ENCODE measurements at regions not wholly inside any gene's neighbourhood (a gene's known extent, or its start where the extent isn't known, plus 50 kb on each side); places are given as distances from the start of the nearest gene placed in this dataset.
A peak's percentile ranks its signal among the peaks of the same experiment; 100 is the strongest.

DNA sequence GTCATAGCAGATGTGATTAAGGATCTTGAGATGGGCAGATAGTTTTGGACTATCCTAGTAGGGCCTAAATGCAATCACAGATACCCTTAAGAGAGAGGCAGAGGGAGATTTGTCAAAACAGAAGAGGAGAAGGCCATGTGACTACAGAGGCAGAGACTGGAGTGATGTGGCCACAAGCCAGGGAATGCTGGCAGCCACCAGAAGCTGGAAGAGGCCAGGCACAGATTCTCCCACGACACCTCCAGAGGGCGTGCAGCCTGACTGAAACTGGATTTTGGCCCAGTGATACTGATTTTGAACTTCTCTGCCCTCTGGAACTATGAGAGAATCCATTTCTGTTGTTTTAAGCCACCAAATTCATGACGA is 52.1 kb upstream of the EPS8L3 start:
- Histone ChIP-seq H3K27ac (no peak overlapping the region), H3K4me3 (no peak overlapping the region), H3K9me3 (replicated peaks in 1 of 3) (no peaks in the 10 kb centered on the region), H3K36me3 (replicated peaks in 1 of 2) (no peaks in the 10 kb centered on the region), H3K4me1 (replicated peaks in 1 of 2) (peaks cover 0 to 7% of the 10 kb centered on the region in 2 donors), H3K27me3 (no peaks in the 10 kb centered on the region)
- intact Hi-C loops (cut with DNase I): no loop called here
- TF ChIP-seq, protein P1, sequence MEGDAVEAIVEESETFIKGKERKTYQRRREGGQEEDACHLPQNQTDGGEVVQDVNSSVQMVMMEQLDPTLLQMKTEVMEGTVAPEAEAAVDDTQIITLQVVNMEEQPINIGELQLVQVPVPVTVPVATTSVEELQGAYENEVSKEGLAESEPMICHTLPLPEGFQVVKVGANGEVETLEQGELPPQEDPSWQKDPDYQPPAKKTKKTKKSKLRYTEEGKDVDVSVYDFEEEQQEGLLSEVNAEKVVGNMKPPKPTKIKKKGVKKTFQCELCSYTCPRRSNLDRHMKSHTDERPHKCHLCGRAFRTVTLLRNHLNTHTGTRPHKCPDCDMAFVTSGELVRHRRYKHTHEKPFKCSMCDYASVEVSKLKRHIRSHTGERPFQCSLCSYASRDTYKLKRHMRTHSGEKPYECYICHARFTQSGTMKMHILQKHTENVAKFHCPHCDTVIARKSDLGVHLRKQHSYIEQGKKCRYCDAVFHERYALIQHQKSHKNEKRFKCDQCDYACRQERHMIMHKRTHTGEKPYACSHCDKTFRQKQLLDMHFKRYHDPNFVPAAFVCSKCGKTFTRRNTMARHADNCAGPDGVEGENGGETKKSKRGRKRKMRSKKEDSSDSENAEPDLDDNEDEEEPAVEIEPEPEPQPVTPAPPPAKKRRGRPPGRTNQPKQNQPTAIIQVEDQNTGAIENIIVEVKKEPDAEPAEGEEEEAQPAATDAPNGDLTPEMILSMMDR (IDR thresholded peaks at IDR 0.05): no peak
- 50 to 66% (median 62%) methylated on average over 3 of the region's 3 CpGs for WGBS, 4 donors
- DNase-seq: no peak

DNA sequence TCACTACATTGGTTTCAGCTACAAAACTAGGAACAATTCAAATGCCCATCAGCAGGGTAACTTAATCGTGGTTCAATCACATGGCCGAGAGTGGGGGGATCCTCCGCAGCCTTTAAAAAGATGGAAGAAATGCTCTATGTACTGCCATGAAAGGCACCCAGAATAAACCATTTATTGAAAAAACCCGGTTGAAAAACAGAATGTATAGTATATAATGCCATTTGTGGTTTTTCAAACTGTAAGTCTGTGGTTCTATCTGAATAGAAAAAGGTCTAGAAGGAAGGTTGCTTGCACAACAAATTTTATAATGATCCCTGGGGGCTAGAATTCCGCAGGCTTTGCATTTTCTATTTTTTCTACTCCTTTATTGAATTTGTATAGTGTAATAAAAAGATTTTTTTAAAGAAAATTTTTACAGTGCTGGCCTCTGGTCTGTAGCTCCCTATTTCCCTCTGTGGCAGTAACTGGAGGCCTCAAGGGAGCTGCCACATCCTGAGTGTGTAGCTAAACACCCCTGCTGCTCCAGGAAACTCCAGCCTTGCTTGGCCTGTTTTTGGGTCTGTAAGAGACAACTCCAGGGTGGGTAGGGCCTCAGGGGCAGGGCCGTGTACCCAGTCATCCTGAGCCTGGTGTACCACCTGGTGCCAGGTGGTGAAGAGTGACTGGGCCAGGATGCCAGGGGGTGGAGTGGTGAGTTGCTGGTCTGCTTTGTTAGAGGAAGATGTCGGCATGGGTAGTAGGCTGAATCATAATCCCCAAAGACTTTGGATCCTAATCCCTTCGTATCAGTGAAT is 51.5 kb upstream of the EPS8L3 start:
- intact Hi-C loops (cut with DNase I): no loop called here
- H3K27me3 ChIP-seq: no peaks in the 10 kb centered on the region
- no peak overlapping the region for H3K4me3 ChIP-seq
- DNase-seq: peak in 1 of 7 donors; percentile 11
- no peaks in the 10 kb centered on the region for H3K36me3 ChIP-seq (replicated peaks in 1 of 2)
- no peak for TF ChIP-seq POLR2A (IDR thresholded peaks at IDR 0.05)
- TF ChIP-seq, protein P1 (IDR thresholded peaks at IDR 0.05): no peak
- peaks cover 0 to 7% of the 10 kb centered on the region in 2 donors for H3K4me1 ChIP-seq (replicated peaks in 1 of 2)
- 81 to 87% (median 85%) methylated on average over 8 of the region's 8 CpGs for WGBS, 4 donors
- no peaks in the 10 kb centered on the region for H3K9me3 ChIP-seq (replicated peaks in 1 of 3)
- H3K27ac ChIP-seq: no peak overlapping the region

DNA sequence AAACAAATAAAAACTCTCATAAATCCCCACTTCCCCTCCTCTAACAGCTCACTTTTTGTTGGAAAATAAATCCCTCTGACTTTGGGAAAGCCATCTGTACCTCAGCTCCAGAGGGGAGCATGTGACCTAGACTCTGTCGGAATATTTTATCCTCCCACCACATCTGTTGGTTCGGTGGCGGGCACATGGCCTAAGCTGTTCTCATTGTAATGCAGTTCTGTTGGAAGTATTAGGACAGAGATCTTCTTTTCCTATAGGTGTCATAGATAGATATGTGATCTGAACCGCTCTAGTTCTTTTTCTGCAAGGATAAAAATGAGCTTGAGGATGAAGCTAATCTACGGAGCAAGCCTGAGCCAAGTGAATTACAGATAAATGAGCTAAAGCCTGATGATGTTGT is 50.5 kb upstream of the EPS8L3 start:
- TF ChIP-seq, protein P1 (IDR thresholded peaks at IDR 0.05): no peak
- TF ChIP-seq POLR2A (IDR thresholded peaks at IDR 0.05): no peak
- peak in 1 of 7 donors; percentile 5 for DNase-seq
- Histone ChIP-seq H3K36me3 (replicated peaks in 1 of 2) (no peaks in the 10 kb centered on the region), H3K9me3 (replicated peaks in 1 of 3) (no peaks in the 10 kb centered on the region), H3K4me3 (no peak overlapping the region), H3K27me3 (no peaks in the 10 kb centered on the region), H3K27ac (no peak overlapping the region), H3K4me1 (replicated peaks in 1 of 2) (peaks cover 0 to 7% of the 10 kb centered on the region in 2 donors)
- WGBS, 4 donors: 90 to 97% (median 93%) methylated on average over 5 of the region's 5 CpGs
- intact Hi-C loops (cut with DNase I): no loop called here

Measured in adrenal gland (tissue), 9 donors.